ENCODE measurements at regions not wholly inside any gene's neighbourhood (a gene's known extent, or its start where the extent isn't known, plus 50 kb on each side); places are given as distances from the start of the nearest gene placed in this dataset.
A peak's percentile ranks its signal among the peaks of the same experiment; 100 is the strongest.

DNA sequence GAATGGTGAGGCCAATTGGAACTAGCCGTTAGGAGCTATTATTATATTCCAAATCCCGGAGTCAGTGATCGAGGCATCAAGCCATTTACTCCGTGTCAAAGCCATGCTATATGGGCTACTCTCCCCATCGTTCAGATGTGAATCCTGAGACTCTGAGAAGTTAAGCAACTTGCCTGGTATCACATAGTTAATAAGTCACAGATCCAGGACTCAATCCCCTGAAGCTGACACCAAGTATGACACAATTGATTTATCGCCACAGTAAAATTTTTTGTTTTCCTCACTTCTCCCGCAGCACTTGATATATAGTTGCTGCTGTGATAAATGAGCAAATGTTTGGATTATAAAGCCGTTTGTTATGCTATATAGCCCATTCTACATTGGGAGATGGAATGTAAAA is 50.8 kb upstream of the TSHZ2 start:
- intact Hi-C loops (cut with DNase I): no loop called here
- TF ChIP-seq POLR2AphosphoS5 (IDR thresholded peaks at IDR 0.05) (no peak), POLR2A (IDR thresholded peaks at IDR 0.05) (no peak)
- TF ChIP-seq, protein P1, sequence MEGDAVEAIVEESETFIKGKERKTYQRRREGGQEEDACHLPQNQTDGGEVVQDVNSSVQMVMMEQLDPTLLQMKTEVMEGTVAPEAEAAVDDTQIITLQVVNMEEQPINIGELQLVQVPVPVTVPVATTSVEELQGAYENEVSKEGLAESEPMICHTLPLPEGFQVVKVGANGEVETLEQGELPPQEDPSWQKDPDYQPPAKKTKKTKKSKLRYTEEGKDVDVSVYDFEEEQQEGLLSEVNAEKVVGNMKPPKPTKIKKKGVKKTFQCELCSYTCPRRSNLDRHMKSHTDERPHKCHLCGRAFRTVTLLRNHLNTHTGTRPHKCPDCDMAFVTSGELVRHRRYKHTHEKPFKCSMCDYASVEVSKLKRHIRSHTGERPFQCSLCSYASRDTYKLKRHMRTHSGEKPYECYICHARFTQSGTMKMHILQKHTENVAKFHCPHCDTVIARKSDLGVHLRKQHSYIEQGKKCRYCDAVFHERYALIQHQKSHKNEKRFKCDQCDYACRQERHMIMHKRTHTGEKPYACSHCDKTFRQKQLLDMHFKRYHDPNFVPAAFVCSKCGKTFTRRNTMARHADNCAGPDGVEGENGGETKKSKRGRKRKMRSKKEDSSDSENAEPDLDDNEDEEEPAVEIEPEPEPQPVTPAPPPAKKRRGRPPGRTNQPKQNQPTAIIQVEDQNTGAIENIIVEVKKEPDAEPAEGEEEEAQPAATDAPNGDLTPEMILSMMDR (IDR thresholded peaks at IDR 0.05): no peak
- H3K36me3 ChIP-seq: no peaks in the 10 kb centered on the region
- H3K27ac ChIP-seq: no peak overlapping the region
- no peaks in the 10 kb centered on the region for H3K9me3 ChIP-seq
- no peaks in the 10 kb centered on the region for H3K27me3 ChIP-seq (replicated peaks; ENCODE audit: insufficient read depth)
- 88% methylated on average over 8 of the region's 8 CpGs for WGBS
- no peak overlapping the region for H3K4me3 ChIP-seq
- no peaks in the 10 kb centered on the region for H3K4me1 ChIP-seq (replicated peaks)
- no peak for DNase-seq (ENCODE audit: low spot score)

DNA sequence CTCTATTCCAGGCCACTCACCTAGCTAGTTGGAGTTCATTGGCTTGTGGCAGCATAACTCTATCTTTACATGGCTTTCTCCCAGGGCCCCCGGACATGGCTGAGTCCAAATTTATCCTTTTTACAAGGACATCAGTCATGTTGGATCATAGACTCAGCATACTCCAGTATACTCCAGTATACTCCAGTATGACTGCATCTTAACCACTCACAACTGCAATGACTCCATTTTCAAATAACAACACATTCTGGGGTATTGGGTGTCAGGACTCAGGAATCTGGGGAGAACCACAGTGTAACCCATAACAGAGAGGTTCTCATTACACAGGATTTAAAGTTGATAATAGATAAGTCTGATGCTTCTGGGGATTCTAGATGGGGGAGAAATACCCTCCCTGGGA is 53.8 kb upstream of the TSHZ2 start:
- no peak overlapping the region for H3K4me3 ChIP-seq
- no peaks in the 10 kb centered on the region for H3K36me3 ChIP-seq
- intact Hi-C loops (cut with DNase I): no loop called here
- no peak overlapping the region for H3K27ac ChIP-seq
- TF ChIP-seq, protein P1 (IDR thresholded peaks at IDR 0.05): no peak
- TF ChIP-seq POLR2AphosphoS5 (IDR thresholded peaks at IDR 0.05) (no peak), POLR2A (IDR thresholded peaks at IDR 0.05) (no peak)
- no peak for DNase-seq (ENCODE audit: low spot score)
- H3K4me1 ChIP-seq (replicated peaks): no peaks in the 10 kb centered on the region
- WGBS: 77% methylated on average over 1 of the region's 1 CpG
- H3K27me3 ChIP-seq (replicated peaks; ENCODE audit: insufficient read depth): no peaks in the 10 kb centered on the region
- no peaks in the 10 kb centered on the region for H3K9me3 ChIP-seq

DNA sequence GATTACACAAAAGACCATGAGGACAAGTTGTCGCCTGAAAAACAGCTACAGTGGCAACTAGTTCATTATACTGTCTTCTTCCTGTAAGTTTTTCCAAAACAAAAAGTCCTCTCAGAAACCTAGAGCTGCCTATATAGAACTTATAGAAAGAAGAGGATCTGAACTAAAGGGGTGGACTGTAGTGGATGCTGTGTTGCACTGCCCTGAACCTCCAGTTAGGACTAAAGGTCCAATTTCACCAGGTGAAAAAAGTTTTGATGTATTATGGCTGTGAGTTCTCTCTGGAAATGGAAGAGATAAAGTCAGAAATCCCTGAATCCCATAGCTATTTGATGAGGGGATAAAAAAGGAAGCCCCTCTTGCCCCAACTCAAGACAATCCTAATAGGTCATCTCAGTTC is 56.6 kb upstream of the TSHZ2 start:
- WGBS: 100% methylated on average over 1 of the region's 1 CpG

DNA sequence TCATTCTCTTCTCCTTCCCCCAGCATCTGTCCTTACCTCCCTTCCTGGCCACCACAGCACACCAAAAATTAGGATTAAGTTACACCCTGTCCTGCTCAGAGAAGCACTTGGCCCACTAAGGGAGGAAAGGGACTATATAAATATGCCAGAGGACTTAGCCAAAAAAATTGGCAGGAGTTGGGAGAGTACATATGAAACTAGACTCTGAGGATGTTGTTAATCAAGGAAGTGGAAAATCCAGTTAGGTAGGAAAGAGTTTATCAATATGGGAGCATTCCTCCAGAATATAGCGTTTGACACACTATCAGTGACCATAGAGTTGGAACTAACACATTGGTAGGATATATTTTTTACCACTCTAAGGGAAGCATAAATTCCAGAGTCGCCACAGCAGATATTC is 57.3 kb upstream of the TSHZ2 start:
- H3K4me1 ChIP-seq (replicated peaks): no peaks in the 10 kb centered on the region
- WGBS: 66% methylated on average over 2 of the region's 2 CpGs

More for the DNA sequence above, 56.6 kb upstream of the TSHZ2 start:
- intact Hi-C loops (cut with DNase I): no loop called here
- TF ChIP-seq POLR2A (IDR thresholded peaks at IDR 0.05): no peak
- TF ChIP-seq, protein P1 (IDR thresholded peaks at IDR 0.05): no peak
- H3K4me3 ChIP-seq: no peak overlapping the region
- no peak overlapping the region for H3K27ac ChIP-seq
- no peaks in the 10 kb centered on the region for H3K27me3 ChIP-seq (replicated peaks; ENCODE audit: insufficient read depth)
- no peaks in the 10 kb centered on the region for H3K36me3 ChIP-seq
- no peaks in the 10 kb centered on the region for H3K4me1 ChIP-seq (replicated peaks)
- no peaks in the 10 kb centered on the region for H3K9me3 ChIP-seq
- no peak for DNase-seq (ENCODE audit: low spot score)

More for the DNA sequence above, 57.3 kb upstream of the TSHZ2 start:
- no peaks in the 10 kb centered on the region for H3K36me3 ChIP-seq
- no peaks in the 10 kb centered on the region for H3K27me3 ChIP-seq (replicated peaks; ENCODE audit: insufficient read depth)
- DNase-seq (ENCODE audit: low spot score): no peak
- H3K9me3 ChIP-seq: no peaks in the 10 kb centered on the region
- no peak overlapping the region for H3K27ac ChIP-seq
- H3K4me3 ChIP-seq: no peak overlapping the region
- peak; percentile 32 for TF ChIP-seq POLR2AphosphoS5 (IDR thresholded peaks at IDR 0.05)
- TF ChIP-seq POLR2A (IDR thresholded peaks at IDR 0.05): no peak
- TF ChIP-seq, protein P1 (IDR thresholded peaks at IDR 0.05): no peak
- intact Hi-C loops (cut with DNase I): no loop called here

All from prostate gland (tissue), 2 donors.